Hepatocyte (in vitro differentiated cells): ENCODE measurements at regions not wholly inside any gene's neighbourhood (a gene's known extent, or its start where the extent isn't known, plus 50 kb on each side); places are given as distances from the start of the nearest gene placed in this dataset.

Experiments used
- EZH2phosphoT487 ChIP-seq: fragments of 200-600 bp; sonication (generic); IDR thresholded peaks from one replicate; pipeline ENCODE4 v1.6.1; 2018; ENCODE audit warnings: antibody characterized with exemption, mild to moderate bottlenecking, low read depth, moderate library complexity; ENCODE audit not compliant: unreplicated experiment, severe bottlenecking
- TF ChIP-seq, protein P1 (sequence below): fragments of 200-600 bp; sonication (generic); IDR thresholded peaks from 2 replicates; pipeline ENCODE4 v1.5.1; 2016; ENCODE audit warnings: antibody characterized with exemption, mild to moderate bottlenecking; ENCODE audit not compliant: poor library complexity

DNA sequence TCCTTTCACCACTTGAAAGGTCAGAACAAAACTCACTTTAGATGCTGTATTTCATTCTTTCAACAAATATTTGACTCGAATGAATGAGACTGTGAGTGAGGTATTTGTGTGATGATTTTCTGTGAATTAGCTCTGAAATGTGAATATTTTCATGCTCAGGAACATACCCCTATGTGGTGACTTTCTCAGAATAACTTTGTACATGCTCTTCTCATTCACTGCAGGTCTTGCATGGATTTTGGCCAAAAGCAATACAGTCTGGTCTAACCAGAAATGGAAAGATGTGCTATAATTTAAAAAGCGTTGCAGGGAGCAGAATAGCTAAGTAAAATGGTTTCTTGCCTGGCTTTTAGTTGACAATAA, 75.5 kb downstream of the MYCN start:
- TF ChIP-seq, protein P1, sequence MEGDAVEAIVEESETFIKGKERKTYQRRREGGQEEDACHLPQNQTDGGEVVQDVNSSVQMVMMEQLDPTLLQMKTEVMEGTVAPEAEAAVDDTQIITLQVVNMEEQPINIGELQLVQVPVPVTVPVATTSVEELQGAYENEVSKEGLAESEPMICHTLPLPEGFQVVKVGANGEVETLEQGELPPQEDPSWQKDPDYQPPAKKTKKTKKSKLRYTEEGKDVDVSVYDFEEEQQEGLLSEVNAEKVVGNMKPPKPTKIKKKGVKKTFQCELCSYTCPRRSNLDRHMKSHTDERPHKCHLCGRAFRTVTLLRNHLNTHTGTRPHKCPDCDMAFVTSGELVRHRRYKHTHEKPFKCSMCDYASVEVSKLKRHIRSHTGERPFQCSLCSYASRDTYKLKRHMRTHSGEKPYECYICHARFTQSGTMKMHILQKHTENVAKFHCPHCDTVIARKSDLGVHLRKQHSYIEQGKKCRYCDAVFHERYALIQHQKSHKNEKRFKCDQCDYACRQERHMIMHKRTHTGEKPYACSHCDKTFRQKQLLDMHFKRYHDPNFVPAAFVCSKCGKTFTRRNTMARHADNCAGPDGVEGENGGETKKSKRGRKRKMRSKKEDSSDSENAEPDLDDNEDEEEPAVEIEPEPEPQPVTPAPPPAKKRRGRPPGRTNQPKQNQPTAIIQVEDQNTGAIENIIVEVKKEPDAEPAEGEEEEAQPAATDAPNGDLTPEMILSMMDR, result no peak
- no peak for TF ChIP-seq EZH2phosphoT487
